Inflammatory macrophage (primary cell): ENCODE measurements at regions not wholly inside any gene's neighbourhood (a gene's known extent, or its start where the extent isn't known, plus 50 kb on each side); places are given as distances from the start of the nearest gene placed in this dataset.

Experiments used
- DNase-seq, 2 donors: peaks; one replicate each; pipeline ENCODE4 v3.0.0-alpha.2; 2020 to 2022

GRCh38 chr13:106028911-106029310 lies 506.6 kb downstream of the EFNB2 start:
- DNase-seq = no peak

GRCh38 chr13:106011600-106011999 lies 523.9 kb downstream of the EFNB2 start:
- no peak for DNase-seq

GRCh38 chr13:106010836-106011235 lies 524.6 kb downstream of the EFNB2 start:
- DNase-seq = no peak

GRCh38 chr13:106008540-106008939 lies 526.9 kb downstream of the EFNB2 start:
- no peak for DNase-seq

GRCh38 chr13:106007156-106007555 lies 528.3 kb downstream of the EFNB2 start:
- DNase-seq = no peak

GRCh38 chr13:106003651-106004050 lies 531.8 kb downstream of the EFNB2 start:
- no peak for DNase-seq

- no peak for DNase-seq
Measured at GRCh38 chr13:106001443-106001842, 534.0 kb downstream of the EFNB2 start.

- DNase-seq = no peak
Measured at GRCh38 chr13:105997581-105998550, 537.6 kb downstream of the EFNB2 start.

- no peak for DNase-seq
Measured at GRCh38 chr13:105996391-105997025, 539.0 kb downstream of the EFNB2 start.

GRCh38 chr13:105994340-105994739 lies 541.1 kb downstream of the EFNB2 start:
- DNase-seq = no peak

GRCh38 chr13:105991622-105992277 lies 543.7 kb downstream of the EFNB2 start:
- no peak for DNase-seq

GRCh38 chr13:105991131-105991530 lies 544.3 kb downstream of the EFNB2 start:
- DNase-seq = no peak

GRCh38 chr13:105990256-105990958 lies 545.1 kb downstream of the EFNB2 start:
- no peak for DNase-seq

- no peak for DNase-seq
Measured at GRCh38 chr13:105984646-105985045, 550.8 kb downstream of the EFNB2 start.

GRCh38 chr13:105984236-105984635 lies 551.2 kb downstream of the EFNB2 start:
- DNase-seq = no peak

GRCh38 chr13:105982219-105982930 lies 553.1 kb downstream of the EFNB2 start:
- no peak for DNase-seq

GRCh38 chr13:105979131-105980011 lies 556.1 kb downstream of the EFNB2 start:
- no peak for DNase-seq

- DNase-seq = no peak
Measured at GRCh38 chr13:105974380-105974779, 561.1 kb downstream of the EFNB2 start.

- no peak for DNase-seq
Measured at GRCh38 chr13:105972811-105973590, 562.5 kb downstream of the EFNB2 start.

- DNase-seq = no peak
Measured at GRCh38 chr13:105972306-105972721, 563.1 kb downstream of the EFNB2 start.
